Trophoblast cell (in vitro differentiated cells and primary cell): ENCODE measurements at regions not wholly inside any gene's neighbourhood (a gene's known extent, or its start where the extent isn't known, plus 50 kb on each side); places are given as distances from the start of the nearest gene placed in this dataset.
A peak's percentile ranks its signal among the peaks of the same experiment; 100 is the strongest.

Experiments
- DNase-seq, 2 donors: peaks; one replicate each; pipeline ENCODE4 v3.0.0-alpha.2; 2016
- H2AFZ ChIP-seq: 2 replicates; pipeline ENCODE4 v1.6.1; 2013; ENCODE audit warnings: low read length, moderate library complexity, mild to moderate bottlenecking; ENCODE audit not compliant: insufficient read depth, poor library complexity
- H2AK5ac ChIP-seq: 2 replicates; pipeline ENCODE4 v1.6.1; 2013; ENCODE audit warnings: mild to moderate bottlenecking, low read length
- H2BK120ac ChIP-seq: 2 replicates; pipeline ENCODE4 v1.6.1; 2013; ENCODE audit warnings: low read length, mild to moderate bottlenecking, moderate library complexity; ENCODE audit not compliant: insufficient read depth, poor library complexity
- H2BK12ac ChIP-seq: 2 replicates; pipeline ENCODE4 v1.6.1; 2013; ENCODE audit warnings: mild to moderate bottlenecking, low read length, moderate library complexity
- H2BK5ac ChIP-seq: 2 replicates; pipeline ENCODE4 v1.6.1; 2013; ENCODE audit warnings: low read length, low read depth, moderate library complexity, mild to moderate bottlenecking; ENCODE audit not compliant: poor library complexity
- H3K14ac ChIP-seq: 2 replicates; pipeline ENCODE4 v1.6.1; 2013; ENCODE audit warnings: mild to moderate bottlenecking, low read length
- H3K18ac ChIP-seq: 2 replicates; pipeline ENCODE4 v1.6.1; 2013; ENCODE audit warnings: mild to moderate bottlenecking, low read length
- H3K23ac ChIP-seq: 2 replicates; pipeline ENCODE4 v1.6.1; 2013; ENCODE audit warnings: low read length
- H3K27ac ChIP-seq: 2 replicates; pipeline ENCODE4 v1.5.1; 2013; ENCODE audit warnings: low read depth, mild to moderate bottlenecking, inconsistent platforms, low read length, moderate library complexity
- H3K27me3 ChIP-seq: 2 replicates; pipeline ENCODE4 v1.6.1; 2013; ENCODE audit warnings: inconsistent platforms, mild to moderate bottlenecking, low read length, moderate library complexity; ENCODE audit not compliant: insufficient read depth
- H3K36me3 ChIP-seq, 2 experiments: 1 replicate in 1 of 2; 2 replicates in 1 of 2; pipeline ENCODE4 v1.6.1; 2013; ENCODE audit warnings: low read length in 2 of 2, mild to moderate bottlenecking in 2 of 2, moderate library complexity in 1 of 2; ENCODE audit not compliant: insufficient read depth in 2 of 2, control insufficient read depth in 1 of 2
- H3K4ac ChIP-seq: 2 replicates; pipeline ENCODE4 v1.6.1; 2013; ENCODE audit warnings: low read depth, mild to moderate bottlenecking, low read length, moderate library complexity
- H3K4me1 ChIP-seq, 2 experiments: 1 replicate in 1 of 2; 2 replicates in 1 of 2; pipeline ENCODE4 v1.6.1; 2013; ENCODE audit warnings: low read length in 2 of 2, mild to moderate bottlenecking in 2 of 2, moderate library complexity in 1 of 2; ENCODE audit not compliant: insufficient read depth in 2 of 2, control insufficient read depth in 1 of 2
- H3K4me2 ChIP-seq: 2 replicates; pipeline ENCODE4 v1.6.1; 2013; ENCODE audit warnings: inconsistent platforms, mild to moderate bottlenecking, low read length, moderate library complexity
- H3K4me3 ChIP-seq: 2 replicates; pipeline ENCODE4 v1.5.1; 2013; ENCODE audit warnings: mild to moderate bottlenecking, low read depth, low read length, inconsistent platforms
- H3K79me1 ChIP-seq: one replicate; pipeline ENCODE4 v1.6.1; 2013; ENCODE audit warnings: low read length
- H3K79me2 ChIP-seq: 2 replicates; pipeline ENCODE4 v1.6.1; 2013; ENCODE audit warnings: low read length, mild to moderate bottlenecking; ENCODE audit not compliant: control insufficient read depth, insufficient read depth, poor library complexity
- H3K9ac ChIP-seq: 2 replicates; pipeline ENCODE4 v1.6.1; 2013; ENCODE audit warnings: mild to moderate bottlenecking, low read length
- H3K9me3 ChIP-seq: 2 replicates; pipeline ENCODE4 v1.6.1; 2013; ENCODE audit warnings: low read depth, mild to moderate bottlenecking, control low read depth, inconsistent platforms, low read length; ENCODE audit not compliant: insufficient read depth
- H4K12ac ChIP-seq: 2 replicates; pipeline ENCODE4 v1.6.1; 2013; ENCODE audit warnings: low read depth, mild to moderate bottlenecking, low read length, moderate library complexity
- H4K8ac ChIP-seq: 2 replicates; pipeline ENCODE4 v1.6.1; 2013; ENCODE audit warnings: low read depth, mild to moderate bottlenecking, low read length, moderate library complexity
- H4K91ac ChIP-seq: one replicate; pipeline ENCODE4 v1.6.1; 2013; ENCODE audit warnings: low read depth, mild to moderate bottlenecking, low read length, moderate library complexity
- WGBS: extraction: QIAGEN DNeasy Blood & Tissue Kit; methylation state at CpG from one replicate; pipeline ENCODE4 v1.1.7; 2013; ENCODE audit warnings: missing lambda C conversion rate; ENCODE audit not compliant: insufficient read length, insufficient coverage; ENCODE audit errors: extremely low coverage; 5-methylcytosine and 5-hydroxymethylcytosine counted together

GRCh38 chr3:160047876-160048275 lies 59.2 kb downstream of the IL12A start:
- WGBS: no CpG with 5 or more reads among the region's 5 CpGs
- no peaks in the 10 kb centered on the region for H3K79me2 ChIP-seq
- peaks cover 1% of the 10 kb centered on the region for H3K9me3 ChIP-seq
- H3K4ac ChIP-seq: no peak overlapping the region
- H3K4me2 ChIP-seq: no peak overlapping the region
- H2AFZ ChIP-seq: no peak overlapping the region
- DNase-seq: no peak
- no peak overlapping the region for H4K91ac ChIP-seq
- no peak overlapping the region for H4K12ac ChIP-seq
- no peak overlapping the region for H3K23ac ChIP-seq
- H3K4me1 ChIP-seq: no peaks in the 10 kb centered on the region
- no peak overlapping the region for H3K4me3 ChIP-seq
- H3K18ac ChIP-seq: no peak overlapping the region
- no peak overlapping the region for H3K14ac ChIP-seq
- no peaks in the 10 kb centered on the region for H3K79me1 ChIP-seq
- no peaks in the 10 kb centered on the region for H3K27me3 ChIP-seq
- H3K27ac ChIP-seq: no peak overlapping the region
- no peak overlapping the region for H2BK120ac ChIP-seq
- H2BK12ac ChIP-seq: no peak overlapping the region
- no peak overlapping the region for H4K8ac ChIP-seq
- no peak overlapping the region for H2AK5ac ChIP-seq
- H3K9ac ChIP-seq: no peak overlapping the region
- H2BK5ac ChIP-seq: no peak overlapping the region
- no peaks in the 10 kb centered on the region for H3K36me3 ChIP-seq

- H3K27me3 ChIP-seq: no peaks in the 10 kb centered on the region
Observed at GRCh38 chr3:160049038-160049437, 60.4 kb downstream of the IL12A start.

GRCh38 chr3:160049565-160049964 lies 60.9 kb downstream of the IL12A start:
- Histone ChIP-seq H3K23ac (no peak overlapping the region), H3K4me3 (no peak overlapping the region), H4K8ac (no peak overlapping the region), H3K4me2 (no peak overlapping the region), H3K14ac (no peak overlapping the region), H3K79me2 (no peaks in the 10 kb centered on the region), H3K4me1 (no peaks in the 10 kb centered on the region), H4K12ac (no peak overlapping the region), H2BK5ac (no peak overlapping the region), H2BK120ac (no peak overlapping the region), H2AFZ (no peak overlapping the region), H4K91ac (no peak overlapping the region), H2AK5ac (no peak overlapping the region), H3K36me3 (no peaks in the 10 kb centered on the region), H3K9ac (no peak overlapping the region), H3K4ac (no peak overlapping the region), H3K27ac (no peak overlapping the region), H3K18ac (no peak overlapping the region), H3K27me3 (no peaks in the 10 kb centered on the region), H3K79me1 (no peaks in the 10 kb centered on the region), H2BK12ac (no peak overlapping the region), H3K9me3 (no peaks in the 10 kb centered on the region)
- WGBS: no CpG with 5 or more reads among the region's 2 CpGs
- DNase-seq: no peak

More at GRCh38 chr3:160049038-160049437, 60.4 kb downstream of the IL12A start:
- H3K36me3 ChIP-seq: no peaks in the 10 kb centered on the region
- H2BK5ac ChIP-seq: no peak overlapping the region
- H4K12ac ChIP-seq: no peak overlapping the region
- no peak overlapping the region for H3K14ac ChIP-seq
- no peak overlapping the region for H2BK120ac ChIP-seq
- no CpG with 5 or more reads among the region's 2 CpGs for WGBS
- no peak overlapping the region for H3K4me2 ChIP-seq
- H3K18ac ChIP-seq: no peak overlapping the region
- H3K79me2 ChIP-seq: no peaks in the 10 kb centered on the region
- DNase-seq: no peak
- H4K91ac ChIP-seq: no peak overlapping the region
- no peak overlapping the region for H3K4me3 ChIP-seq
- H3K4ac ChIP-seq: no peak overlapping the region
- H3K9me3 ChIP-seq: no peaks in the 10 kb centered on the region
- H4K8ac ChIP-seq: no peak overlapping the region
- H3K27ac ChIP-seq: no peak overlapping the region
- H2AFZ ChIP-seq: no peak overlapping the region
- H3K79me1 ChIP-seq: no peaks in the 10 kb centered on the region
- no peak overlapping the region for H2AK5ac ChIP-seq
- H3K23ac ChIP-seq: no peak overlapping the region
- no peak overlapping the region for H2BK12ac ChIP-seq
- H3K4me1 ChIP-seq: no peaks in the 10 kb centered on the region
- no peak overlapping the region for H3K9ac ChIP-seq

GRCh38 chr3:160049988-160050387 lies 61.4 kb downstream of the IL12A start:
- Histone ChIP-seq H3K18ac (no peak overlapping the region), H3K9ac (no peak overlapping the region), H2AK5ac (no peak overlapping the region), H2AFZ (no peak overlapping the region), H3K4me2 (no peak overlapping the region), H3K27me3 (no peaks in the 10 kb centered on the region), H2BK120ac (no peak overlapping the region), H4K8ac (no peak overlapping the region), H4K12ac (no peak overlapping the region), H3K23ac (no peak overlapping the region), H3K14ac (no peak overlapping the region), H4K91ac (no peak overlapping the region), H3K4me1 (no peaks in the 10 kb centered on the region), H2BK5ac (no peak overlapping the region), H2BK12ac (no peak overlapping the region), H3K36me3 (no peaks in the 10 kb centered on the region), H3K9me3 (no peaks in the 10 kb centered on the region), H3K79me2 (no peaks in the 10 kb centered on the region), H3K4ac (no peak overlapping the region), H3K79me1 (no peaks in the 10 kb centered on the region), H3K4me3 (no peak overlapping the region), H3K27ac (peak overlapping the region; percentile 13)
- WGBS: no CpG with 5 or more reads among the region's 5 CpGs
- no peak for DNase-seq
